Tibial artery (tissue), 4 donors: ENCODE measurements at regions not wholly inside any gene's neighbourhood (a gene's known extent, or its start where the extent isn't known, plus 50 kb on each side); places are given as distances from the start of the nearest gene placed in this dataset.

Source experiments
- DNase-seq, 2 donors: peaks; one replicate each; pipeline ENCODE4 v3.0.0-alpha.2; 2019
- H3K27ac ChIP-seq, 2 donors: fragments of 200-600 bp; sonication (generic) in 1 of 2; 1 replicate in 1 of 2; 2 replicates in 1 of 2; pipeline ENCODE4 v1.5.1; 2018 to 2019; ENCODE audit warnings: mild to moderate bottlenecking in 1 of 2
- H3K27me3 ChIP-seq, 2 donors: fragments of 200-600 bp; sonication (generic) in 1 of 2; one replicate each; pipeline versions ENCODE4 v1.5.1 to v1.6.0; 2016 to 2019
- H3K36me3 ChIP-seq, 3 donors: fragments of 200-600 bp; sonication (generic) in 2 of 3; one replicate each; pipeline ENCODE4 v1.5.1; 2016 to 2019; ENCODE audit warnings: mild to moderate bottlenecking in 2 of 3
- H3K4me1 ChIP-seq, 4 donors: fragments of 200-600 bp; sonication (generic) in 2 of 4; 1 replicate in 3 of 4; 2 replicates in 1 of 4; pipeline ENCODE4 v1.5.1; 2016 to 2019
- H3K4me3 ChIP-seq, 2 donors: fragments of 200-600 bp; sonication (generic) in 1 of 2; 1 replicate in 1 of 2; 2 replicates in 1 of 2; pipeline ENCODE4 v1.5.1; 2018 to 2019; ENCODE audit warnings: mild to moderate bottlenecking in 2 of 2
- H3K9me3 ChIP-seq, 3 donors: fragments of 200-600 bp; sonication (generic) in 1 of 3; one replicate each; pipeline ENCODE4 v1.5.1; 2016 to 2019
- intact Hi-C: fragments of 100-400 bp; cut with DNase I; formaldehyde crosslinking; loops from one replicate; pipeline ENCODE4 v1.15.0; 2023; ENCODE audit warnings: low total_unique reads
- TF ChIP-seq, protein P1 (sequence below), 2 experiments: fragments of 200-600 bp in 1 of 2; fragments of 450-650 bp in 1 of 2; IDR thresholded peaks; one replicate each; pipeline ENCODE4 v1.5.1; 2017 to 2019; ENCODE audit warnings: antibody characterized with exemption in 2 of 2, mild to moderate bottlenecking in 1 of 2, moderate library complexity in 1 of 2

DNA sequence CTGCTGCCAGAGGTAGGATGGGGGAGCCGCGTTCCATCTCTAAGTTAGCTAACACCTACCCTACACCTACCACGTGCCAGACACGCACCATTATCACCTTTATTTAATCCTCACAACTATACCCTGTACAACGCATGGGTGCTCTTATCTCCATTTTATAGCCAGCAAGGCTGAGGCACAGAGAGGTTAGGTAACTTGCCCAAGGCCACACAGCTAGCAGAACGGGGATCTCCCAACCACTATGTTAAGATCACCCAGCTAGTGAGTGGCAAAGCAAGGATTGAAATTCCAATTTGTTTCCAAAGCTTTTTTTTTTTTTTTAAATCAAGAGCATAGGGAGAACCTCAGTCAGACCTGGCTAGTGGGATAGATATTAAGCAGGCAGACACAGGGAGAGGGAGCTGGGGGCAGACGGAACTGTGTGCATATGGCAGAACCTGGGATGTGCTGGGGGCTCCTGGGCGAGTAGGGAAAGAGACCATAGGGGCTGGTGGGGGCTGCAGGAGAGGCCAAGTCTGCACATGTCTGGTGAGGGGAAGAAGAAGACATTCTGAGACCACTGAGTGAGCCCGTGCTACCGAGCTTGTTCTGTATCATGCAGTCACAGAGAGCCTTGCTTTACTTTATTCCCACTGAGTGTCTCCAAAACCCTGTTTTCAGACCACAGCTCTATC, 196.3 kb upstream of the TPM1 start:
- no peak for DNase-seq
- H3K27me3 ChIP-seq = no peaks in the 10 kb centered on the region
- TF ChIP-seq, protein P1, sequence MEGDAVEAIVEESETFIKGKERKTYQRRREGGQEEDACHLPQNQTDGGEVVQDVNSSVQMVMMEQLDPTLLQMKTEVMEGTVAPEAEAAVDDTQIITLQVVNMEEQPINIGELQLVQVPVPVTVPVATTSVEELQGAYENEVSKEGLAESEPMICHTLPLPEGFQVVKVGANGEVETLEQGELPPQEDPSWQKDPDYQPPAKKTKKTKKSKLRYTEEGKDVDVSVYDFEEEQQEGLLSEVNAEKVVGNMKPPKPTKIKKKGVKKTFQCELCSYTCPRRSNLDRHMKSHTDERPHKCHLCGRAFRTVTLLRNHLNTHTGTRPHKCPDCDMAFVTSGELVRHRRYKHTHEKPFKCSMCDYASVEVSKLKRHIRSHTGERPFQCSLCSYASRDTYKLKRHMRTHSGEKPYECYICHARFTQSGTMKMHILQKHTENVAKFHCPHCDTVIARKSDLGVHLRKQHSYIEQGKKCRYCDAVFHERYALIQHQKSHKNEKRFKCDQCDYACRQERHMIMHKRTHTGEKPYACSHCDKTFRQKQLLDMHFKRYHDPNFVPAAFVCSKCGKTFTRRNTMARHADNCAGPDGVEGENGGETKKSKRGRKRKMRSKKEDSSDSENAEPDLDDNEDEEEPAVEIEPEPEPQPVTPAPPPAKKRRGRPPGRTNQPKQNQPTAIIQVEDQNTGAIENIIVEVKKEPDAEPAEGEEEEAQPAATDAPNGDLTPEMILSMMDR (IDR thresholded peaks at IDR 0.05) = no peak
- no peak overlapping the region for H3K4me3 ChIP-seq
- H3K27ac ChIP-seq = no peak overlapping the region
- H3K9me3 ChIP-seq = no peaks in the 10 kb centered on the region
- intact Hi-C loops = loop anchor here (5.0 kb wide), 1 partner anchor 196 kb away; the partner anchor contains the start of gene TPM1
- peaks cover 0 to 20% (median 8%) of the 10 kb centered on the region in 4 donors for H3K4me1 ChIP-seq
- peaks cover 0 to 11% (median 3%) of the 10 kb centered on the region in 3 donors for H3K36me3 ChIP-seq

DNA sequence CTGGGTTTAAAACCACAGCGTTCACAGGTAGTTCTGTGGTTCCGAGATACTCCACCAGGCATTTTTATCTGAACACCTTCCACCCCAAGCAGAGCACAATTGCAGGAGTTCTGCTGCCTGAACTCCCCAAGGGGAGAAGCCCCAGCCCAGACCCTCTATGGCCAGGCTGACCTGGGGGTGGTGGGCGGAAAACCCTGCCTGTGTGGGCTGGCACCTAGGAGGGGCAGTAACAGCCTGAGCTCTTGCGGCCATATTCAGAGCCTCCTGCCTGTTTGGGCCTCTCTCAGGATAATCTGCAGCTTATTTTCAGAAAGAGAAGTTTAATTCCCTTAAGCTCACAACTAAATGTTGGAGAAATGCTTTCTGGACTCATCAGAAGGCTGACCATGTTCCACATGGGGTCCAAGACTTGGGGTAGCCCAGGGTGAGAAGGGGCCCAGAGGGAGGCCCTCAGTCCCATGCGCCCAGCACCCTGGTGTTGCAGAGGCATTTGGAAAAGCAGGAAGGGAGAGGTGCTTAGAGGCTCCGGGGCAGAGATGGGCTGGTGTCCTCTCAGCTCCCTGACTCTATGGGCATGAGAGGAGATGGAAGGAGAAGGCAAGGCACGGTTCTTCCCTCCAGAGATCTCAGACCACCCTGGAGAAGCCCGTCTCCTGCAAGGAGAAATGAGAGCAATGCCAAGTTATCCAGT, 195.6 kb upstream of the TPM1 start:
- H3K27ac ChIP-seq = no peak overlapping the region
- no peak overlapping the region for H3K4me3 ChIP-seq
- peaks cover 0 to 20% (median 8%) of the 10 kb centered on the region in 4 donors for H3K4me1 ChIP-seq
- H3K9me3 ChIP-seq = no peaks in the 10 kb centered on the region
- TF ChIP-seq, protein P1 (IDR thresholded peaks at IDR 0.05) = no peak
- intact Hi-C loops = loop anchor here (5.0 kb wide), 1 partner anchor 195 kb away; the partner anchor contains the start of gene TPM1
- no peak for DNase-seq
- no peaks in the 10 kb centered on the region for H3K27me3 ChIP-seq
- H3K36me3 ChIP-seq = peaks cover 0 to 7% (median 3%) of the 10 kb centered on the region in 3 donors

DNA sequence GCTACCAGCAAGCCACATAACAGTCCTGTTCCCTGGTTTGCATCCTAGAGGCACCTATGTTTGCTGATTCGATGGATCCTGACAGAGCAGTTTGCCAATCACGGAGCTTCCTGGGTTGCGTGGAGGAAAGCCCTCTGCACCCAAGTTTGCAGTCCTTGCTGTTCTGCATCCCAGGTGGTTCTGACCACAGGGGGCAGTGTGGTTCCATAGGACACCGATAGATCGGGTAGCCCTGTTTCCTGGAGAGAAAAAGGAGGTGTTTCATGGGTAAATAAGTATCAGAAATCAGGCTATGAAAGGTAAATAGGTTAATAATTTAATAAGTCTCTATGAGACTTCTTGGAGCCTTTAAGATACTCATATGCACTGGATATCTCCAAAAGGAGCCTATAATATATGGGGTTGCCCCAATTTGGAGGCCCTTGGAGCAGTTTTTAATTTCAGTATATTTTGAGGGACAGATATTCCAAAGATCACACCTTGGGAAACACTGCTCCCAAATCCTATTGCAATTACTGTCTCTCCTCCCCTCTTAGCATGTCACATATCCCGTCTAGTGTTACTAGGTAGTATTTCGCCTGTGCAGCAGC, 194.6 kb upstream of the TPM1 start:
- Histone ChIP-seq H3K4me3 (no peak overlapping the region), H3K36me3 (peaks cover 0 to 3% (median 0%) of the 10 kb centered on the region in 3 donors), H3K27ac (no peak overlapping the region), H3K27me3 (no peaks in the 10 kb centered on the region), H3K9me3 (no peaks in the 10 kb centered on the region), H3K4me1 (peaks cover 0 to 25% (median 8%) of the 10 kb centered on the region in 4 donors)
- intact Hi-C loops = loop anchor here (5.0 kb wide), 1 partner anchor 194 kb away; the partner anchor contains the start of gene TPM1
- peak in 1 of 2 donors; percentile 74 for DNase-seq
- TF ChIP-seq, protein P1 (IDR thresholded peaks at IDR 0.05) = peak; percentile 59 to 71

DNA sequence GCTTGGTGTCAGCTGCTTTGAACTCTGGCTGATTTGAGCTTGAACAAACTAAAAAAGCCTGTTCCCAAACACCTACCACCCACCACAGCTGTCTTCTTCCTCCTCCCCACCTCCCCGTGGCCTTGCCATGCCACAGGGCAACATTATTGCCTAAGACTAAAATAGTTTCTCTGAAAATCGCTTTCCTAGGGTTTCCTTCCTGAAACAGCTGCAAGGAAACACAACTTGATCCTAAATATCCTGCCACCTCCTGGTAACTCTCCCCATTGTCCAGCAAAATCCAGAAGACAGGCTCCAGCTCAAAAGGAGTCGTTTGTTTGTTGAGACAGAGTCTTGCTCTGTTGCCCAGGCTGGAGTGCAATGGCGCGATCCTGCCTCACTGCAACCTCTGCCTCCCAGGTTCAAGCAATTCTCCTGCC, 193.9 kb upstream of the TPM1 start:
- Histone ChIP-seq H3K27me3 (no peaks in the 10 kb centered on the region), H3K27ac (no peak overlapping the region), H3K4me3 (no peak overlapping the region), H3K9me3 (no peaks in the 10 kb centered on the region), H3K4me1 (peaks cover 0 to 26% (median 8%) of the 10 kb centered on the region in 4 donors), H3K36me3 (no peaks in the 10 kb centered on the region)
- no peak for DNase-seq
- intact Hi-C loops = loop anchor here (5.0 kb wide), 1 partner anchor 194 kb away; the partner anchor contains the start of gene TPM1
- TF ChIP-seq, protein P1 (IDR thresholded peaks at IDR 0.05) = no peak

DNA sequence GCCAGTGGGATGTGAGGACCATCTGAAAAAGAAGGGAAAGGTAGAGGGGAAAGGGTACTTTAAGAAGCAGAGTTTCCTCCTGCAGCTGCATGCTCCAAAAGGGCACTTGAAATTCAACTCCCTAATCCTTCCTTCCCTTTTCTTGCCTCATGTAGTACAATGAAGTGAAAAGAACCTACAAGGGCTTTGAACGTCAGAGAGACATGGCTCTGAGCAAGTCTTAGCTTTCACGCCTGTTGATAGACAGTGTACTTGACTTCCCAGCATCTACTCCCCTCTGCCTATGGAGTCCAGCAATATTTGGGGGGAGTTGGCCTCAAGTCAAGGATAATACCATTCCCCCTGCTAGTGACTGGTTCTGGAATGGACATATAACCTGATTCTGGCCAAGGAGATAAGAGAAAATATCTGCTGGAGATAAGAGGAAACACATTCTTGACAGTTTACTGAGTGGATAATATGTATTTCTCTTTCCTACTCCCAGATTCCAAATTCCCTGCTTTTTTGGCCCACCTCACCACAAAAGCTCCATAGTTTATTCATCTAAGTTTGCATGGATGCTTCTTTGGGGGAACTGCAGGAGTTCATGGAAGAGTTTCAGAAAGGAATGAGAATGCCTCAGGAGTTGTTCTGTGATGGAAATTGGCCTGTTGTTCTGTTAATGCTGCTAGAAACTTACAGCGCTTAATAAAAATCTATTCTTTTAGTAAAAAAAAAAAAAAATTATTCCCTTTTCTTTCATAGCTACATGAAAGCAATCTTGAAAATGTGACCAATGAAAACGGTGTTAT, 193.0 kb upstream of the TPM1 start:
- Histone ChIP-seq H3K4me1 (peaks cover 0 to 26% (median 8%) of the 10 kb centered on the region in 4 donors), H3K27me3 (no peaks in the 10 kb centered on the region), H3K4me3 (no peak overlapping the region), H3K9me3 (no peaks in the 10 kb centered on the region), H3K27ac (no peak overlapping the region), H3K36me3 (no peaks in the 10 kb centered on the region)
- TF ChIP-seq, protein P1 (IDR thresholded peaks at IDR 0.05) = no peak
- intact Hi-C loops = loop anchor here (5.0 to 10.0 kb wide), 2 partner anchors 193 to 545 kb away; partner anchors contain the start of gene TPM1
- DNase-seq = no peak
